ENCODE measurements at regions not wholly inside any gene's neighbourhood (a gene's known extent, or its start where the extent isn't known, plus 50 kb on each side); places are given as distances from the start of the nearest gene placed in this dataset.

DNA sequence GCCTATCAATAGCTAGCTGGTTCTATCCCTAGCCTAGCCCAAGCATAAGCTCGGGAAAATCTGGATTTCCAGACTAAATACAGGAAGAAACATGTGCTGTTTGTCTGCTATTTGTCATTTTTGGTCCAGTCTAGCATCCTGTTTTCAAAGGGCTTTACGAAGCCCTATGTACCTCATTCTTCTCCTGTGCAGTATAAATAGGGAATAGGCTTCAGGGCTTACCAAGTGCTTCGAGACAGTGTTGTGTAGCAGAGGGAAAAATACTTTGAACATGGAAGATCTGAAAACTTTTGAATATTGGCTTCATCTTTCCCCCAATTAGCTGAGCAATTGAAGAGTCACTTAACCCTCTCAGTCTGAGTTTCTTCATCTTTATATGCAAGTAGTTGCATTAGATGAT is 679.8 kb downstream of the TDRD15 start:
- no peak for TF ChIP-seq CTCF (IDR thresholded peaks at IDR 0.05; ENCODE audit: low read depth, low read length)
- no peak for TF ChIP-seq EZH2phosphoT487 (IDR thresholded peaks at IDR 0.05; ENCODE audit: low read depth)
